Stomach (tissue), 4 donors: ENCODE measurements at regions not wholly inside any gene's neighbourhood (a gene's known extent, or its start where the extent isn't known, plus 50 kb on each side); places are given as distances from the start of the nearest gene placed in this dataset.

Experiments used
- POLR2A ChIP-seq, 4 donors: fragments of 450-650 bp; IDR thresholded peaks; one replicate each; pipeline ENCODE4 v1.6.1; 2016; ENCODE audit warnings: antibody characterized with exemption in 4 of 4, control low read depth in 2 of 4, mild to moderate bottlenecking in 1 of 4, moderate library complexity in 1 of 4
- TF ChIP-seq, protein P1 (sequence below), 7 experiments: fragments of 450-650 bp in 4 of 7; fragments of 200-600 bp in 3 of 7; sonication (generic) in 3 of 7; IDR thresholded peaks; one replicate each; pipeline ENCODE4 v1.5.1; 2016 to 2019; ENCODE audit warnings: antibody characterized with exemption in 7 of 7, control low read depth in 2 of 7, mild to moderate bottlenecking in 1 of 7

DNA sequence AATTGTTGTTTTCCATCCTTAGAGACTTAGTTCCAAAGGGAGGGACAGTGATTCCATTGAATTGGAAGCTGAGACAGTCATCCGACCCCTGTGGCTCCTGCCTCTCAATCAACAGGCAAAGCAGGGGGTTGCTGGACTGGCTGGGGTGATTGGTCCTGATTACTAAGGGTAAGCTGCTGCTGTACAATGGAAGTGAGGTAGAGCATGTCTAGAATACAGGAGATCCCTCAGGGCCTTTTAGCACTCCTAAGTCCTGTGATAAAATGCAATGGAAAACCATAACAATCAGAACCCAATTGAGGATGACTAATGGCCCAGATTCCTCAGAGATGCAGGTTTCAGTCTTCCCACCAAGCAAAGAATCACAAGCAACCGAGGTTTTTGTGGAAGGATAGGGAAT lies 127.6 kb downstream of the AASDH start:
- TF ChIP-seq POLR2A (IDR thresholded peaks at IDR 0.05), result no peak
- TF ChIP-seq, protein P1, sequence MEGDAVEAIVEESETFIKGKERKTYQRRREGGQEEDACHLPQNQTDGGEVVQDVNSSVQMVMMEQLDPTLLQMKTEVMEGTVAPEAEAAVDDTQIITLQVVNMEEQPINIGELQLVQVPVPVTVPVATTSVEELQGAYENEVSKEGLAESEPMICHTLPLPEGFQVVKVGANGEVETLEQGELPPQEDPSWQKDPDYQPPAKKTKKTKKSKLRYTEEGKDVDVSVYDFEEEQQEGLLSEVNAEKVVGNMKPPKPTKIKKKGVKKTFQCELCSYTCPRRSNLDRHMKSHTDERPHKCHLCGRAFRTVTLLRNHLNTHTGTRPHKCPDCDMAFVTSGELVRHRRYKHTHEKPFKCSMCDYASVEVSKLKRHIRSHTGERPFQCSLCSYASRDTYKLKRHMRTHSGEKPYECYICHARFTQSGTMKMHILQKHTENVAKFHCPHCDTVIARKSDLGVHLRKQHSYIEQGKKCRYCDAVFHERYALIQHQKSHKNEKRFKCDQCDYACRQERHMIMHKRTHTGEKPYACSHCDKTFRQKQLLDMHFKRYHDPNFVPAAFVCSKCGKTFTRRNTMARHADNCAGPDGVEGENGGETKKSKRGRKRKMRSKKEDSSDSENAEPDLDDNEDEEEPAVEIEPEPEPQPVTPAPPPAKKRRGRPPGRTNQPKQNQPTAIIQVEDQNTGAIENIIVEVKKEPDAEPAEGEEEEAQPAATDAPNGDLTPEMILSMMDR (IDR thresholded peaks at IDR 0.05), result no peak
